HG03103 (cell line): ENCODE measurements at regions not wholly inside any gene's neighbourhood (a gene's known extent, or its start where the extent isn't known, plus 50 kb on each side); places are given as distances from the start of the nearest gene placed in this dataset.
"Not testable (repeated sequence)": the region's sequence is repeated elsewhere in the genome, so short reads cannot be mapped to it uniquely, and the experiment has no call there.

Source experiments
- ATAC-seq: cut with Tn5 transposase; IDR thresholded peaks from one replicate; pipeline ENCODE4 v1.9.1; 2021; ENCODE audit warnings: low read depth; ENCODE audit not compliant: unreplicated experiment

DNA sequence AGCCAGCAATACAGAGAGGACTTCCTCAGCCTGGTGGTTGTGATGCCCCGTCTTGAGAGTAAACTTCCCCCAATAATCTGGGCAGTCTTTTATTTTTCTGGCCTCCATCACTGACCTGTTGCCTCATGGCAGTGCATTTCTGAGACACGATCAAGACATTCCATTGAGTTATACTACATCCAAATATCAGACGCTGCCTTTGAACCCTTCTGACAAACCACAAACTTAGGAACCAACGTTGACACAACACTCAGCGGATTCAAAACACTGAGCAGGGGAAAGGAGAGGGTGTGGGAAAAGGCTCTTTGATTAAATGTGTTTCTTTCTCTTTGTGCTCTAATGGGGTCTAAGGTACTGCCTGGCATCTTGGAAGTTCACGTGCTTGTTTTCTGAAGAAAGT lies 100.7 kb upstream of the TBX5 start:
- no peak for ATAC-seq

DNA sequence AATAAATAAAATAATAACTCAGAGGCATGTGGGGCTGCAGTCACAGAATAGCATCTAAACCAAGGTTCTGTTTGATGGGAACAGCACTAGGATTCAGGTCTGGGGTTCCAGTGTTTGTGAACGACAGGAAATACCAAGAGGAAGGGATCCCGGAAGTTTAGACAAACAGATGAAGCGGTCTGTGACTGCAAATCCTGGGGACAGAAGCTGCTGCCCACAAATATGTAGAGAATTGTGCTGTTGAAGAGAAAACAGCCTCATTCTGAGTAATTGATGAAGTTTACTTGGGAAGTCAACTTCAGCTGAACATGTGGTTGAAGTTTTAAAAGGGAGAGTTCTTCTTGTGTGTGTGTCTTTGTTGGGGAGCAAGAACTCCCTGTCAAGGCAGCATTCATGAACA lies 98.4 kb upstream of the TBX5 start:
- ATAC-seq, result no peak

DNA sequence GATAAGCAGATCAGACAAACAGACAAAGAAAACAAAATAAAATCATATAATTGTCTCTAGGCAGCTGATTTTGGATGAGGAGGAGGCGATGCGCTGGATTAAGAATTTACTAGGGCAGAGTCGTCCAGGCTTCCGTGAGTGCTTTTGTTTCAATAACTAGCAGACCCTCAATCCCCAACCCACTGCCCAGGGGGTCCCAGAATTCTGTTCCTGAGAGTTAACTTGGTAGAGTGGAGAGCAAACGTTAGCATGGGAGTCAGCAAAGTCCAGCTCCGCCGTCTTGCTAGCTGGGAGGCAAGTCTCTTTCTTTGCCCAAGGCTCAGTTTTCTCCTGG lies 95.5 kb upstream of the TBX5 start:
- ATAC-seq, result no peak

DNA sequence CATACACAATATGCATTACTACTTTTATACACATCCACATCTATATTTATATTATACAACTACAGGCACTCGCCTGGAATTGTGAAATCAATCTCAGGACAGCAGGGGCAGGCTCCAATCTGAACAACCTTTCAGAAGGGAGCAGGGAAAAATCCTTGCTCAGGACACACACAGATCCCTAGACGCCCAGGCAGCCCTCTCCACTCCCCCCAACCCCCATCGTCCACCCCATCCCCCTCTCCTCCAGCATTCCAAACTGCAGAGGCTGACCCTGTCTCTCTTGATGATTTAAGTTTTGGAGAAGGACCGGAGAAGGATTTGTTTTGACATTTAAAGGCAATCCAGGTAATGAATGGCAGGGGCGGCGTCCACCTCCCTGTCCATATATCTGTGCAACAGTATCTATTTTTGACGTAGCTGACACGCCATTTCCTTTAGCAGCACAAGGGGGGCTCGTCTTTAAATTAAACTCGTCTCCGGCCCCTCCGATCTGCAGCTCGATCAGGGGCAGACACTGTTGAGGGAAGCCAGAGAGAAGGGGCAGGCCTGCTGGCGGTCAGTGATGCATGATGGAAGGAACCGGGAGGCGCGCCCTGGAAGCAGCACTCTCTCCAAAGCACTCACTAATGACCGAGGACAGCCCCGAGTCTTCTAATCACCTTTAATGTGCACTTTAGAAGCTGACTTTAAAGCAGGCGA lies 95.0 kb upstream of the TBX5 start:
- ATAC-seq, result no peak

DNA sequence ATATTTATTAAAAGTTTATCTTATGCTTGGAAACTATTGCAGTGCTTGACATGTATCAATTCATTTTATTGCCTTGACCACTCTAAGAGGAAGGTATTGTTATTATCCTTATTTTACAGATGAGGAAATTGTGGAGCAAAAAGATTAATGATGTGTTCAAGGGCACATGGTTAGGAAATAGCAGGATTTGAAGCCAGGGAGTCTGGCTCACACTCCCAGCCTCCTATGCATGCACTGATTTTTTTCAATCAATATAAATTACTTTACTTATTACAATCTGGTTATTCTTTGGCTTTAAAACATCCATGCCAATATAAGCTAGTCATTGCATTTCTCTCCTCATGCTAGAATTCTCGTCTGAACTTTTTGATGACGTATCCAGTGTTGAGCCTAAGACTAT lies 94.2 kb upstream of the TBX5 start:
- no peak for ATAC-seq

DNA sequence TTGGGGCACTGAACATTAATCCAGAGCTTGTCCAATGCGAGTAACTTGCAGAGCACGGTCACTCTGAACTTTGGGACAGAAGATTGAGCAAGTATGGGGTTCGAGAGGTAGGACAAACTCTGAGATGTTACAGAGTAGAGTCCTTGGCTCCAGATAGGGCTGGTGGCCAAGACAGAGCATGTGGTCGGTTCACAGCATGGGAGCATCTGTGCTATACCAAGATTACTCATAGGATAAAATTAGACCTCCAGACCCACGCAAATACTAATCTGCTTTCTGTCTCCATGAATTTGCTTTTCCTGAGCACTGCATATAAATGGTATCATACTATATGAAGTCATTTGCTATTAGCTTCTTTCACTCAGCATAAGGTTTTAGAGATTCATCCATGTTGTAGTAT lies 93.4 kb upstream of the TBX5 start:
- ATAC-seq, result no peak

DNA sequence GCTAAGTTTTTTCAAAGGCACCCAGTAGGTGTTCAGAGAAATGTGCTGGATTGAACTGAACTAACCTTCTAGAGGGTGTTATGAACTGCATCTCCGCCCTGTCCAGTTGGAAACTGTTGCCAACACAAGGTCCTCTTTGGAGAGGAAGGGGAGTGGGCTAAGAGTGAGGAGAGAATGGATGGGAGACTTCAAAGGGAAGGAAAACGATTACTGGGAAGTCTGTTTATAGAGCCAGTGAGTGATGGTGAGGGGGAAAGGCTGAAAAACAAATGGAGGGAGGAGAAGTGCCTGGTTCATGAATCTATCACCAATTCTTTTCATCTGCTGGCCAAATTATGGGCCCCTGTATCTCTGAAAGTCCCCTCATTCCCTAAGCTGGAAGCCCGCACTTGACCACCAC lies 86.0 kb upstream of the TBX5 start:
- no peak for ATAC-seq

DNA sequence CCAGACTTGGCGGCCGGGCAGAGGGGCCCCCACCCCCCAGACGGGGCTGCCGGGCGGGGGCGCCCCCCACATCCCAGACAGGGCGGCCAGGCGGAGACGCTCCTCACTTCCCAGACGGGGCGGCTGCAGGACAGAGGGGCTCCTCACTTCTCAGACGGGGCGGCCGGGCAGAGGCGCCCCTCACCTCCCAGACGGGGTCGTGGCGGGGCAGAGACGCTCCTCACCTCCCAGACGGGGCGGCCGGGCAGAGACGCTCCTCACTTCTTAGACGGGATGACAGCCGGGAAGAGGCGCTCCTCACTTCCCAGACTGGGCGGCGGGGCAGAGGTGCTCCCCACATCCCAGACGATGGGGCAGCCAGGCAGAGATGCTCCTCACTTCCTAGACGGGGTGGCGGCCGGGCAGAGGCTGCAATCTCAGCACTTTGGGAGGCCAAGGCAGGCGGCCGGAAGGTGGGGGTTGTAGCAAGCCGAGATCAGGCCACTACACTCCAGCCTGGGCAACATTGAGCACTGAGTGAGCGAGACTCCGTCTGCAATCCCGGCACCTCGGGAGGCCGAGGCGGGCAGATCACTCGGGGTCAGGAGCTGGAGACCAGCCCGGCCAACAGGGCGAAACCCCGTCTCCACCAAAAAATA lies 79.0 kb upstream of the TBX5 start:
- not testable (repeated sequence) for ATAC-seq

DNA sequence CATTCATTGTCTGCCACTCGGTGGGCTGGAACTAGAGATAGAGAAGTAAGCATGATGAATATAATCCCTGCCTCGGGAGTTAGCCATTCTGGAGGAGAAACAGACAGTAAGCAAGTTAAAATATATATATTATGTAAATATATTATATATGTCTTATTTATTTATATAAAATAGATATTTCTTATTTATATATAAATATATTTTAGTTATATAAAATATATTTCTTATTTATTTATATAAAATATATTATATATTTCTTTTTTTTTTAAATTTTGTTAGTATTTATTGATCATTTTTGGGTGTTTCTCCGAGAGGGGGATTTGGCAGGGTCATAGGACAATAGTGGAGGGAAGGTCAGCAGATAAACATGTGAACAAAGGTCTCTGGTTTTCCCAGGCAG lies 78.1 kb upstream of the TBX5 start:
- no peak for ATAC-seq

DNA sequence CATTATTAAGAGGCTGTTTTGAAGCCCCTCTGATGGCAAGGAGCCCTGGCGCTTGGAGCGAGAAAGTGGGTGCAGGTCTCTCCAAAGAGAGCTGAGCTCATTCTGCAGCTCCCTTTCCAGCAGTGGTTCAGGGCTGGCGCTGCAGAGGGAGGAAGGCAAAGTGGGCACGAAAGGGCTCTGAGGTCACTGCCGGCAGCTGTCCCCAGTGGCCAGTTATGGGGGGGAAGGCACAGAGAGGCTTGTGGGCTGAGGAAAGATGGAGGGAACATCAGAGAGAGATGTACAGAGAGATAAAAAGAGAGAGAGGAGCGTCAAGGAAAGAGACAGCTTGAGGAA lies 75.2 kb upstream of the TBX5 start:
- no peak for ATAC-seq

DNA sequence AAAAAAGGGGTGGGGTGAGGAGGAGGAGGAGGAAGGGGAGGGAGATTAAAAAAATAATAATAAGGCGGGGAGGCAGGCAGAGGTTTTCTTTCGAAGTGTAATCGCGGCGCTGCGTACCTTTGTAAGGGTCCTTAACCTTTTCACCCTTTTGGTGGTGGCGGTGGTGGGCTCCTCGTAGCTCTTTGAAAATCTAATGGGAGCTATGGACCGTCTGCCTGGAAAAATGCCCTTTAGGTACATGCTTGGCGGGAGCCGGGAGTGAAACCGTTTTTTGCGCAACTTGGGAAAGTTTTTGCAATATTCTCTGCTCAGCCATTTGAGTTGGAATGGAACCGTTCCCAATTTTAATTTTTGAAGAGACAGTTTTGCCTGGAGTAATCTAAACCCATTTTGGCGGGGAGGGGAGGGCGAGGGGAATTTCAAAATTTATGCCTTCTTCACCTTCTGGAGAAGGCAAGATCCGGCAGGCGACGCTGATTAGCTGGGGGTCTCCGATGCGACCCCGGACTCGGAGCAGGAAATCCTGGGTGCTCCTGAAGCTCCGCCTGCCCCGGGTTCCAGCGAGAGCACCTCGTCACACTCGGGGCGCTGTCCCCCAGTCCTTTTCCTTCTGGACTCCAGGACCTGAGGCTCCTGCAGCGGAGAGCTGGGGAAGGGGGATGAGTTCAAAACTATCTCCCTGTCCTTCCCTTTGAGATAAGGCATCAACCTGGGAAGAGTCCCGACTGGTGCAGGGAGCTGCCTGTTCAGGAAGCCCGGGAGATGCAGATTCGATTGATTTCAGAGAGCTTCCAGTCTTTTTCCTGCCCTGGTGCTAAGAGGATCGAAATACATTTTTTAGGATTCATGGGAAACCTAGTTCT lies 74.6 kb upstream of the TBX5 start:
- no peak for ATAC-seq

DNA sequence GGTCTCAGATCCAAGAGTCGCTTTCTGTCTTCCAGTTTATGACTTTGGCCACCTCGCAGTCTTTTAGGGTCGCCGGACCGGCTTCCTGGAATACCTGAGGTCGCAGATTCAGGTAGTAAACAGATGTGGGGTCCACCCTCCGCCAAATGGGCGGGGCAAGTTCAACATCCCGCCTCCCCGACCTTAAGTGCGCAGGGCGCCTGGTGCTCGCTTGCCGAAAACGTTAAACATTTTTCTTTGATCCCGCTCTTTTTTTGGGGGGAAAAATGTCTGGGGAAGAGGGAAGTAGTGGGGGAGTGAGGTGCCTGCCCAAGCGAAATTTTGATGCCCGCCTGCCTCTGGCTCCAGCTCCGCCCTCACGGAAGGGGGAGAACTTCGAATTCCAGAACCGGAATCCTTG lies 73.9 kb upstream of the TBX5 start:
- no peak for ATAC-seq

DNA sequence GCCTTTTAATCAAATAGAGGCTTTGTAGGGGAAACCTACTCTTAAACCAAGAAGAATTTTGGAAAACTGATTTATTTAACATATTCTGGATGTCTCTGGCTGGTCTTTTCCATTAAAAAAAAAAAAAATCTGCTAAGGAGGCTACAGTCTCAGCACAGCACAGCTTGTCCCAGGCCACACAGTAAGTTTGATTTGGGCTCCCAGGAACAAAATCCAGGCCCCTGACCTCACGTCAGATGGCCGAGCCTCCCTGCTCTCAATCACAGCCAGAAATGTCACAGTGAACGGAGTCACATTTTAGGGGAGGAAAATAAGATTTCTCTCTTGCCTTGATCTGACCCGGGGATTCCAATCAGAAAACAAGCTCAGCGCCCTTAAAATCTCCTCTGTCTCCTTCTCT lies 72.9 kb upstream of the TBX5 start:
- ATAC-seq, result no peak

DNA sequence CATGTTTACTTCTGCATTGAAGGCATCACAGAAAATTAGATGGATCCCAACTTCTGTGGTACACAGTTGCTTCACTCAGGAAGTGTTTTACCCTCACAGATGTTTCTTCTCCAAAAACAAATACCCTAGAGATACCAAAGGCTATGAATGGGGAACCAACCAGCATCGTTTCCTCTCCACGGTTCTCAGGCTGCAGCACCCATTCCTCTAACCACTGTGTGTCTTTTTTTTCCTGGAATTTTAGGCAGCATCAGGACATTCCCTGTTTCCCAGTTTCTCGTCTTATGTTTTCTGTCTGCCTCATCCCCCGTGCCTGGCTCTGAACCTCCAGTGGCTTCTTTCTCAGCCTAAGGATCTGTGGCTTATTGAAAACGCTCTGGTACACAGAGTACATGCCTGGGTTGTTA lies 72.0 kb upstream of the TBX5 start:
- ATAC-seq, result no peak

DNA sequence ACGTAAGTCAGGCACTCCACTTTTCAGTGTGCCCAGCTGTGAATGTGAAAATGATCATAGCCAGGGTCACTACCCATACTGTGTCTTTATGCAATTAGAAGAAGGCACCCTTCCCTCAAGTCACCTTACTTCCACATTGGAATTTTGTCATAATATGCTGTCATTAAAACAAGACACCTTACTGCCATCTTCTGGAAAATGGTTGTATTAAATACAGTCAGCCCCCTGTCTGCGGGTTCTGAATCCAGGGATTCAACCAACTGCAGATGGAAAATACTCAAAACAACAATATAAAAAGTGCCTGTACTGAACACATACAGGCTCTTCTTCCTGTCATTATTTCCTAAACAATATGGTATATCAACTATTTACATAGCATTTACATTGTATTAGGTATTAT lies 70.2 kb upstream of the TBX5 start:
- no peak for ATAC-seq

DNA sequence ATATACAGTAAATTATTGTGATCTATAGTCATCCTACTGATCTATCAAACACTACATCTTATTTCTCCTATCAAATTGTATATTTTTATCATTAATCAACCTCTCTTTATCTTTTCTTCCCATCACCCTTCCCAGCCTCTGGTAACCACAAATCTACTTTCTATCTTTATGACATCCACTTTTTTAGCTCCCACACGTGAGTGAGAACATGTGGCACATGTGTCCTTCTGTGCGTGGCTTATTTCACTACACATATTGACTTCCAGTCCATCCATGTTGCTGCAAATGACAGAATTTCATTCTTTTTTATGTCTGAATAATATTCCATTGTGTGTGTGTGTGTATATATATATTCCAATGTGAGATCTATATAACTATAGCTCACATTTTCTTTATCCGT lies 67.8 kb upstream of the TBX5 start:
- ATAC-seq, result no peak

DNA sequence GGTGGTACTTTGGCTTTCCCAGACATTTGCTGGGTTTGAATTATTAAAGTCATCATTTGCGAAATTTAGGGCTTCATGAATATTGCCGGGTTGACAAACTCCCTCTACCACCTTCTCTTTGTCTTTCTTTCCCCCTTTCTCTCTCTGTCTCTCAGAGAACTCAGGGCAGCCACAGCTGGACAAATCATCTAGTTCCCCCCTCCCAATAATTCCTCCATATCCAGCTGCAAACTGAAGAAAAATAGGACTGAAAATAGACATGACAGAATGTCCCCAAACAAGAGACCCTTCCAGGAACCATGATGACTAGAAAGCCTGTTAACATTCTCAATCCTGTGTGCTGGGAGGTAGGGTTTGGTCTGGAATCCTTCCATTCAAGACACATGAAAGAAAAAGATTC lies 67.1 kb upstream of the TBX5 start:
- no peak for ATAC-seq

DNA sequence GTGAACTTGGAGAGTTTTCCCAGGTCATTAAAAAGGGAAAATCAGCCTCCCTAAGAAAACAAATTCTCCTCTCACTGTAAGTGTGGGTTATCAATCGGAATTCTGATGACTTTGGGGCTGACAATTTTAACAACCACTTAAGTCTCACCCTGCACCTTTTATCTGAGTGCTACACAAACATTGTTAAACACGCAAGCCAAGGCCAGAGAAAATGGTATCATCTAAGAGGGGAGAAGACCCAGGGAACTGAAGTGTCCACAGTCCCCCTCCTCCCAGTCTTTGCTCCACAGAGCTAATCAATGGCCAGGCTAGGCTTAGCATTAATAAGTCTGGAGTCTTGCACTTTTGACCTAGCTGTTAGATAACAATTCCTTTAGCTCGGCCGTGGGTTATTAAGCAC lies 51.7 kb upstream of the TBX5 start:
- ATAC-seq, result no peak
